GM21381 (cell line): ENCODE measurements at regions not wholly inside any gene's neighbourhood (a gene's known extent, or its start where the extent isn't known, plus 50 kb on each side); places are given as distances from the start of the nearest gene placed in this dataset.

Experiments
- ATAC-seq: cut with Tn5 transposase; IDR thresholded peaks from one replicate; pipeline ENCODE4 v1.9.1; 2021; ENCODE audit warnings: mild to moderate bottlenecking, moderate library complexity; ENCODE audit not compliant: unreplicated experiment

DNA sequence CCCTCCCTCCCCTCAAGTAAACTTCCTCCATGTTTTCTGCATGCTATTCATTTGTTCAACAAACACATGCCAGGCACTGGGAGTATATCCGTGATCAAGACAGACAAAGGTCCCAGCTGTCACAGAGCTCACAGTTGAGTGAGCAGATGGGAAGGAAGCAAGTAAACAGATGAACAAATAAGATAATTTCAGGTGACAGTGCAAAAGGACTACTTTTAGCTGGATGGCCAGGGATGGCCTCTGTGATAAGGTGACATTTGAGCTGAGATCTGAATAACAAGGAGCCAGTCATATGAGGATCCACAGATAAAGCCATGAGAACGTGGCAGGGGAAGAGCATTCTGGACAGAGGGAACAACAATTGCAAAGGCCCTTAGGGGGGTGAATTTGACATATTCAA, 121.7 kb upstream of the RAD23B start:
- no peak for ATAC-seq

GRCh38 chr9:107163370-107163769, 119.7 kb upstream of the RAD23B start:
- no peak for ATAC-seq

- ATAC-seq: no peak
Measured at GRCh38 chr9:107169796-107170195, 113.3 kb upstream of the RAD23B start.

GRCh38 chr9:107170801-107171200, 112.3 kb upstream of the RAD23B start:
- ATAC-seq: no peak

DNA sequence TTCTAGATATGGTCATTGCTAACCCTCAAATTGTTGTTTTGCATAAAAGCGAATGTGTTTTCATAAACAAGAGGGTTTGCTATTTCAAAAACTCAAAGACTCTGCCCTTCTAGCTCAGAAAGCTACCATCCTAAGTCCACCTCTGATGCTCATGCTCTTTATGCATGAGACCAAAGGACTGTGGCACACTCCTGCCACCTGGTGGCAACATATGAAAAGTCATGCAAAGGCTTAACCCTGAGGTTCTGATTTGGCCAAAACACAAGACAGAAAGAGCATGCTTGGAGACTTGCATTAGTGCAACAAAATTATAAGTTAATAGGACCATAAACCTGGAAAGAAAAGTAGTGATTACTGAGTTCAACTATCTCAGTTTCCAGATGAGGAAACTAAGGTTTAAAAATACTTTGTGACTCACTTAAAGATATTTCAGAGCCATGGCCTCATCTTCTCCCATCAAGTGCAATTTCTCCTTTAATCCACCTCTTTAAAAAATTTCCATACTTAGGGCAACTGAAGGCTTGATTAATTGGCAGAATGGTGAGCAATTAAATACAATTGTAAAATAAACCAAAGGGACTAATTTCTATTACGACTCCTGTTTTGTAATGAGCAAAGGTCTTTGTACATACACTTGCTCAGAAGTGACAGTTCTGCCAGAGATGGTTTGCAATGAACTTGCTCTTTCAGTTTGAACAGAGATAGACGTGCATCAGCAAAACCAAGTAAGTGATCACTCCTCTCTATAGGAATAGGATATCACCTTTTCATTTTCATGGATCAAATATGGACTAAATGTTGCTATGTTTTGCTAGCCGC, 110.7 kb upstream of the RAD23B start:
- ATAC-seq: peak; percentile 68

GRCh38 chr9:107172979-107173347, 110.1 kb upstream of the RAD23B start:
- ATAC-seq: peak; percentile 32

DNA sequence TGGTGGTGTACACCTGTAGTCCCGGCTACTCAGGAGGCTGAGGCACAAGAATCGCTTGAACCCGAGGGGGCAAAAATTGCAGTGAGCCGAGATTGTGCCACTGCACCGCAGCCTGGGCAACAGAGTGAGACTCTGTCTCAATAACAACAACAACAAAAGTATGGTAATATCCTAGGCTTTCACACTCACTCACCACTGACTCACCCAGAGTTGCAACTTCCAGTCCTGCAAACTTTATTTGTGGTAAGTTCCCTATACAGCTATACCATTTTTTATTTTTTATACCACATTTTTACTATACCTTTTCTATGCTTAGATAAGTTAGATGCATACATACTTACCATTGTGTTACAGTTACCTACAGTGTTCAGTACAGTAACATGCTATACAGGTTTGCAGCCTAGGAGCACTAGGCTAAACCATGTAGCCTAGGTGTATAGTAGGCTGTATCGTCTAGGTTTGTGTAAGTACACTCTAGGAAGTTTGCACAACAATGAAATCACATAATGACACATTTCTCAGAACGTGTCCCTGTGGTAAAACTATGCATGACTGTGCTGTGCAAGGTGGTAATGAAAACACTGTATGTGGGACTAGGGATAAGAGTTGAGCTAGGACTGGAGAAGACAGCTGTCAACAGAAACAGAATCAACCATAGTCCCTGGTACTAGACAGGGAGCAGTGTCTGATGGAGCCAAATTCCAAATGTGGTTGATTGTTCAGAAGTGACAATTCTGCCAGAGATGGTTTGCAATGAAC, 109.5 kb upstream of the RAD23B start:
- ATAC-seq: no peak

DNA sequence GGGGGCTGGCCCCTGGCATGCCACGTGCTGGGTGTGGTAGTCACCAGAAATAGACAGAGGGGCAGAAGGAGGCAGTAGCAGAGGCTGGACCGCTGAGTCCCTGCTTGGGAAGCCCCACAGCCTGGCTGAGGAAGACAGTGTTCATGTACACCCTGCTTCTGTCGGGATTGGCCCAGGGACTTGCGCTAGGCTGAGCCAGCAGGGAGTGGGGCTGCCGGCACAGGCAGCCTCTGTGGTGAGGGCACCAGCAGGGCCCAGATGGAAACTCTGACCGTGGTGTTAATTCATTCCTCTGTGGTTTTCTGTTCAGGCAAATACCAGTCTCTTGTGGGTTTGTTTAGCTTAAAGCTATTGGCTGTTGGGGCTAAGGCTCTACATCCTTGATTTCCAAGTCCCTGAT, 108.6 kb upstream of the RAD23B start:
- ATAC-seq: no peak

- ATAC-seq: no peak
Measured at GRCh38 chr9:107175041-107175440, 108.0 kb upstream of the RAD23B start.

DNA sequence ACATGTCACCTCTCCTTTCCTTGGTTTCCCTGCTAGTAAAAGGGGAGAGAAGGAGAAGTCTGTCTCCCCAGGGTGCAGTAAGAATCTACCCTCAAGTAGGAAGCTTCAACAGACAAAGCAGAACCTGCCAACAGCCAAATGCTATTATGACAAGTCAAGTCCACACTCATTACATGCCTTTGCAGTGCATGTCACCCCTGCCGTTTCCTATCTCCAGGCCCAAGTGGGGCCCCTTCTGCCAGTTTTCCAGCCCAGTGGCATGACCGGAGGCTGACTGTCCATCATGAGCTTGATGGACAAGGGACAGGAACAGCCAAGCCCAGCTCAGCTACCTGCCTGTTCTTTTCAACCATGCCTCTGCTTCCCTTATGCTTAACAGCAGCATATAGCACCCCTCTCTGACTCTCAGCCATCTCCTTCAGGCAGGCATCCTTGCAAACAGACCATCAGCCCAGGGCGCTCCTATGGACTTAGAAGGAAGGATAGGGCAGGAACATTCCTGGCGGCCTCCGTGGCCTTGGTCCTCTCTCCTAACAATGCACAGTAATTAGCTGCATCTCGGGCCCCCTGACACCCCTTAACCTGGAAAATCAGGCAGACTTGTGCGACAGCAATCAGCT, 107.2 kb upstream of the RAD23B start:
- no peak for ATAC-seq

- no peak for ATAC-seq
Measured at GRCh38 chr9:107176436-107177151, 106.5 kb upstream of the RAD23B start.

DNA sequence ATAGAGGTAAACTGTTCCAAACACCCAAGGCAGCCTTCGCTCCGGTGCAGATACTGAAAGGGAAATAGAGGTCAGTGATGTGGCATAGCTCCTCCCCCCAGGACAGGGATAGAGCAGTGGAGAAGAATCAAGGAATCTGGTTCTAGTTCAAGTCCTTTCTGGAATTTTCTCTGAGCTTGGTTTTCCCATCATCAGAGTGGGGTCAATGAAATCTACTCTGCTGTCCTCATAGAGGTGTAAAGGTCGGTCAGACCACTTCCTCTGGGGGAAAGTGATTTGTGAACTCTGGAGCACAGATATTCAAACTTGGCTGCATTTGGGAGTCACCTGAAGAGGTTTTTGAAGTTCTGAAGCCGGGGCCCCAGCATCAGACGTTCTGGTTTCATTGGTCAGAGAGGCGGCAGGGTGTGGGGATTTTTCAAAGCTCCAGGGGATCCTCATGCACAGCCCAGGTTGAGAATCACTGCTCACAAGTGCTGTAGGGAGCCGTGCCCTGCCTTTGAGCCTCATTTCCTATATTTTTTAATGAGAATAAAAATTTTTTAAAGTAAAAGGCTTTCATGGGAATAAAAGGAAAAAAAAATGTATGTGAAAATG, 105.7 kb upstream of the RAD23B start:
- peak; percentile 36 for ATAC-seq

DNA sequence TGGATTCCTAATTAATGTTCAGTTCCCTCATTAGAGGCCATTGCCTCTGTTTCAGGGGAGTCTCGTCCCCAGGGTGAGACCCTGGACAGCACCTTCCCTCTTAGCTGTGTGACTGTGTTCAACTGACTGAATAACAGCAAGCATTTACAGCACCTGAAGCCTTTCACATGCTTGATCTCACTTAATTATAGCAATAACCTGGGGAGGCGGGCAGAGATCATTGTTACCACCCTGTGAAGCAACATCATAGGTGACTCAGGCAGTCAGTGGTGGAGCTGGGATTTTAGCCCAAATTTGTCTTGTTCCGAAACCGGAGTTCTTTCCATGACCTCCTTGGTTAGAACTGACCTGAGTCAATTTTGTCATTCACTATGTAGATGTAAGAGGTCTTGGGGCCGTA, 105.2 kb upstream of the RAD23B start:
- no peak for ATAC-seq

GRCh38 chr9:107178293-107178692, 104.8 kb upstream of the RAD23B start:
- no peak for ATAC-seq

DNA sequence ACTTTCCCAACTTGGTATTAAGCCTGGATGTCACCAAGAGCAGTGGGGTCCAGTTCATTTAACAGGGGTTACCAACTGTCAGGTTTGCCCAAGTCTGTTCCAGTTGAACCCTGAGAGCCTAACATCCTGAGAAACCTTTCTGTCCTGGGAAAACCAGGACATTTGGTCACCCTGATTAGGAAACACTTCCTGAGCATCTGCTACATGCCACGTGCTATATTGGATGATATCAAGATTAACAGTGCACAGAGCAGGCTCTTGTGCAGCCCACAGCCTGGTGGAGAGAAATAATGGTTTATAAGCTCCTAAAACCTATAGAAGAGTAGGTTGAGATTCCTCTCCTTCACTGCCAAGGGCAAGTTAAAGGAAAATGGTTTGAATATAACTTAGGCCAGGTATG, 102.9 kb upstream of the RAD23B start:
- ATAC-seq: no peak

DNA sequence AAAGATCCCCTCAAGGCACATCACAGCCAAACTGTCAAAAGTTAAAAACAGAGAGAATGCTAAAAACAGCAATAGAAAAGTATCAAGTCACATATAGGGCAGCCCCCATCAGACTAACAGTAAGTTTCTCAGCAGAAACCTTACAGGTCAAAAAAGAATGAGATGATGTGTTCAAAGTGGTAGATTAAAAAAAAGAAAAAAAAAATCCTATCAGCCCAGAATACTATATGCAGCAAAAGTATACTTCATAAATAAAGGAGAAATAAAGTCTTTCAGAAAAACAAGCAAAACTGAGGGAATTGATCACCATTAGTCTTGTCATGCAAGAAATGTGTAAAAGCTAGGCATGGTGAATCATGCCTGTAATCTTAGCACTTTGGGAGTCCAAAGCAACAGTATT, 99.9 kb upstream of the RAD23B start:
- no peak for ATAC-seq

GRCh38 chr9:107188376-107188775, 94.7 kb upstream of the RAD23B start:
- ATAC-seq: no peak

DNA sequence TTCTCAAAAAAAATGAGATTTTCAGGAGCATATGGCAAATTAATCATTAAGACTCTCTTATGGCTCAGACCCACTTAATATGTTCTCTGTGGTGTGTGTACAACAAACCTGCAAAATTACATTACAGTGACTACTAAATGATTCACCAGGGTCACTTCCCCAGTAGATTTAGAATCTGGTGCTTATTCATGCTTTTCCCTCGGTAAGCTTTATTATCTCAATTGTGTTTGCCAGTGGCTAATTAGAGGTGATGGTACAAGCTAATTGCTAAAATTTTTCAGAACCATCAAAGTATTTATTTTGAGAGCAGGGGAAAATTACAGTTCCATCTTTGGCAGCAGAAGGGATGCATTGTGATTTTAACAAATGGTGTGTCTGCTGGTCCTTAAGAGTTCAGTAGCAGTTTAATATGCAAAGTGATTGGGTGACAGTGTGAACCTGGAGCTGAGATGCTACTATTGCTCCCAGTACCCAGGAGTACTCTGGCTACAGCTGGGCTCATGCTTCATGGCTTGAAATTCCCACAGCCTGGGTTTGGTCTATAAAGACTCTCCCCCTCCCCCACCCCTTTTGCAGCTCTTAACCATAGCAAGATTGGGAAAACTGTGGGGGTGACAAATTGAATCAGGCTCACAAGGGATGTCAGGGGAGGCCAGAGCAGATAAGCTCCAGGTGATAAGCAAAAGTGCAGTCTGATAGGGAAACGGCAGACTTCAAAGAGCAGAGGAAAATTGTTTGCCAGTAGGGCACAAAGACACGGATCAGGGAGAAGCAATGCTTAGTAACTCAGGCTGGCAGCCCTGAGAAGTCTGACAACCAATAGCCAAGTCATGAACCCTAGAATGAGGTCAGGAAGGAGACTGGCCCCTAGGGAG, 92.8 kb upstream of the RAD23B start:
- no peak for ATAC-seq

DNA sequence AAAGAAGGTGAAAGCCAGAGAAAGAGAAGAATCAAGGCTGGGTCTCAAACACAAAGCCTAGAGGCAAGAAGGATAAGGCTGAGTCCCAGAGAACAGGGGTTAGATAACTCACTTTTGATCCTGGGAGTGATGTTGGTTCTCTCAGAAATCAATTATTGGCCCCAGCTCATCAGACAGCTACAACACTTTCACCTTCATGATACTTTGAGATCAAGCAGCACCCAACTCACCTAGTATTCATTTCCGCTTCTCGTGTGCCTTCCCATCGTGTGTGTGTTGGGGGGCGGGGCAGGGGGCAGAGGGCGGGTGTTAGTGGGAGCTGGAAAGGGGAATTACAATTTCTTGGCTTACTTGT, 92.2 kb upstream of the RAD23B start:
- ATAC-seq: no peak

DNA sequence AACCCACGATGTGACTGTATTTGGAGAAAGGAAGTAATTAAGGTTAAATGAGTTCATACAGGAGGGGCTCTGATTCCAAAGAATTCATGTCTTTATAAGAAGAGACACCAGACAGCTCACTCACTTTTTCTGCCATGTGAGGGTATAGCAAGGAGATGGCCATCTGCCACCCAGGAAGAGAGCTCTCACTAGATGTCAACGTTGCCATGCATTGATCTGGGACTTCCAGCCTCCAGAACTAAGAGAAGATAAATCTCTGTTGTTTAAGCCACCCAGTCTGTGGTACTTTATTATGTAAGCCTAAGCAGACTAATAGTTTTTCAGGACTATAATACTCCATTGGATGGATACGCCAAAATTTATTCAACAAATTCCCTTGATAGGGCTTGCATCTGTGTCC, 89.8 kb upstream of the RAD23B start:
- ATAC-seq: no peak
